ENCODE measurements at regions not wholly inside any gene's neighbourhood (a gene's known extent, or its start where the extent isn't known, plus 50 kb on each side); places are given as distances from the start of the nearest gene placed in this dataset.

DNA sequence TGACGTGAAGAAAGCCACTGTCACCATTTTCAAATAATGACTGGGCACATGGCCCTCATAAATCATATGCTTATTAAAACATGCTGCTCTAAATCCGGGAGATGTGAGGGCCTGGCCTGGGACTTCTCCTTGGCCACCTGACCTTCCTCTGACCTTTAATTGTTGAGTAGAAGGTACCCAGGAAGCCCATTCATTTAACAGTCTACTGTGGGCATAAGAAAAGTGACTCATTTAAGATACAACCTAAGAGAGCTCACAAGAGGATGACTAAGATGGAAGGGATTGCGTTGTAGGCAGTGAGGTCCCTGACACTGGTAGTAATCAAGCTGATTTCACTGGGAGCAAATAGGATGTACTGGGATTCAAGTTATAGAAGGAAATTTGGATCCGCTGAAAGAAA, 203.4 kb upstream of the GPR26 start:
- TF ChIP-seq POLR2A (IDR thresholded peaks at IDR 0.05; ENCODE audit: low read depth, low read length) (no peak), POLR2AphosphoS5 (IDR thresholded peaks at IDR 0.05; ENCODE audit: insufficient read depth, low read depth, low read length) (no peak), EZH2 (IDR thresholded peaks at IDR 0.05; ENCODE audit: borderline replicate concordance, low read depth, low read length, severe bottlenecking) (no peak), MYC (IDR thresholded peaks at IDR 0.05; ENCODE audit: low read depth, low read length) (no peak), FOS (IDR thresholded peaks at IDR 0.05; ENCODE audit: borderline replicate concordance, insufficient read depth, low read length) (no peak), JUN (IDR thresholded peaks at IDR 0.05; ENCODE audit: borderline replicate concordance, insufficient read depth, insufficient read length, low read depth) (no peak)
- TF ChIP-seq, protein P1, sequence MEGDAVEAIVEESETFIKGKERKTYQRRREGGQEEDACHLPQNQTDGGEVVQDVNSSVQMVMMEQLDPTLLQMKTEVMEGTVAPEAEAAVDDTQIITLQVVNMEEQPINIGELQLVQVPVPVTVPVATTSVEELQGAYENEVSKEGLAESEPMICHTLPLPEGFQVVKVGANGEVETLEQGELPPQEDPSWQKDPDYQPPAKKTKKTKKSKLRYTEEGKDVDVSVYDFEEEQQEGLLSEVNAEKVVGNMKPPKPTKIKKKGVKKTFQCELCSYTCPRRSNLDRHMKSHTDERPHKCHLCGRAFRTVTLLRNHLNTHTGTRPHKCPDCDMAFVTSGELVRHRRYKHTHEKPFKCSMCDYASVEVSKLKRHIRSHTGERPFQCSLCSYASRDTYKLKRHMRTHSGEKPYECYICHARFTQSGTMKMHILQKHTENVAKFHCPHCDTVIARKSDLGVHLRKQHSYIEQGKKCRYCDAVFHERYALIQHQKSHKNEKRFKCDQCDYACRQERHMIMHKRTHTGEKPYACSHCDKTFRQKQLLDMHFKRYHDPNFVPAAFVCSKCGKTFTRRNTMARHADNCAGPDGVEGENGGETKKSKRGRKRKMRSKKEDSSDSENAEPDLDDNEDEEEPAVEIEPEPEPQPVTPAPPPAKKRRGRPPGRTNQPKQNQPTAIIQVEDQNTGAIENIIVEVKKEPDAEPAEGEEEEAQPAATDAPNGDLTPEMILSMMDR (IDR thresholded peaks at IDR 0.05; ENCODE audit: extremely low read depth in 1 of 2, insufficient read depth in 1 of 2, low read depth in 1 of 2, low read length in 2 of 2), result no peak
- TF ChIP-seq, protein P2, sequence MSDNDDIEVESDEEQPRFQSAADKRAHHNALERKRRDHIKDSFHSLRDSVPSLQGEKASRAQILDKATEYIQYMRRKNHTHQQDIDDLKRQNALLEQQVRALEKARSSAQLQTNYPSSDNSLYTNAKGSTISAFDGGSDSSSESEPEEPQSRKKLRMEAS (IDR thresholded peaks at IDR 0.05; ENCODE audit: insufficient read depth, insufficient read length), result no peak
